GM18870 (cell line): ENCODE measurements at regions not wholly inside any gene's neighbourhood (a gene's known extent, or its start where the extent isn't known, plus 50 kb on each side); places are given as distances from the start of the nearest gene placed in this dataset.
"Not testable (repeated sequence)": the region's sequence is repeated elsewhere in the genome, so short reads cannot be mapped to it uniquely, and the experiment has no call there.

Experiments
- ATAC-seq: cut with Tn5 transposase; IDR thresholded peaks from one replicate; pipeline ENCODE4 v1.9.1; 2021; ENCODE audit warnings: moderate library complexity; ENCODE audit not compliant: unreplicated experiment

GRCh38 chr13:66154354-66154753, 1075.8 kb downstream of the PCDH9 start:
- ATAC-seq = no peak

GRCh38 chr13:66152596-66152995, 1077.5 kb downstream of the PCDH9 start:
- no peak for ATAC-seq

GRCh38 chr13:66144357-66144756, 1085.8 kb downstream of the PCDH9 start:
- ATAC-seq = not testable (repeated sequence)

- no peak for ATAC-seq
Measured at GRCh38 chr13:66139701-66140100, 1090.4 kb downstream of the PCDH9 start.

- no peak for ATAC-seq
Measured at GRCh38 chr13:66139250-66139649, 1090.9 kb downstream of the PCDH9 start.

- ATAC-seq = peak; percentile 93
Measured at GRCh38 chr13:66138172-66138811, 1091.8 kb downstream of the PCDH9 start.

GRCh38 chr13:66137384-66137783, 1092.8 kb downstream of the PCDH9 start:
- ATAC-seq = peak; percentile 21

- ATAC-seq = peak; percentile 96
Measured at GRCh38 chr13:66128692-66129269, 1101.4 kb downstream of the PCDH9 start.

- peak; percentile 27 for ATAC-seq
Measured at GRCh38 chr13:66128201-66128600, 1101.9 kb downstream of the PCDH9 start.

GRCh38 chr13:66117563-66117962, 1112.6 kb downstream of the PCDH9 start:
- ATAC-seq = no peak

- no peak for ATAC-seq
Measured at GRCh38 chr13:66113882-66114526, 1116.1 kb downstream of the PCDH9 start.

GRCh38 chr13:66111628-66112027, 1118.5 kb downstream of the PCDH9 start:
- no peak for ATAC-seq

GRCh38 chr13:66106246-66106645, 1123.9 kb downstream of the PCDH9 start:
- ATAC-seq = no peak

- no peak for ATAC-seq
Measured at GRCh38 chr13:66102864-66103263, 1127.3 kb downstream of the PCDH9 start.

GRCh38 chr13:66099825-66100224, 1130.3 kb downstream of the PCDH9 start:
- no peak for ATAC-seq

- no peak for ATAC-seq
Measured at GRCh38 chr13:66098931-66099628, 1131.1 kb downstream of the PCDH9 start.

GRCh38 chr13:66089711-66090110, 1140.4 kb downstream of the PCDH9 start:
- no peak for ATAC-seq

GRCh38 chr13:66087269-66087710, 1142.8 kb downstream of the PCDH9 start:
- ATAC-seq = no peak

GRCh38 chr13:66077132-66077689, 1152.9 kb downstream of the PCDH9 start:
- ATAC-seq = no peak

GRCh38 chr13:66076417-66076816, 1153.7 kb downstream of the PCDH9 start:
- ATAC-seq = no peak

GRCh38 chr13:66074018-66074615, 1156.0 kb downstream of the PCDH9 start:
- no peak for ATAC-seq
